ENCODE measurements at regions not wholly inside any gene's neighbourhood (a gene's known extent, or its start where the extent isn't known, plus 50 kb on each side); places are given as distances from the start of the nearest gene placed in this dataset.
"Not testable (repeated sequence)": the region's sequence is repeated elsewhere in the genome, so short reads cannot be mapped to it uniquely, and the experiment has no call there.

DNA sequence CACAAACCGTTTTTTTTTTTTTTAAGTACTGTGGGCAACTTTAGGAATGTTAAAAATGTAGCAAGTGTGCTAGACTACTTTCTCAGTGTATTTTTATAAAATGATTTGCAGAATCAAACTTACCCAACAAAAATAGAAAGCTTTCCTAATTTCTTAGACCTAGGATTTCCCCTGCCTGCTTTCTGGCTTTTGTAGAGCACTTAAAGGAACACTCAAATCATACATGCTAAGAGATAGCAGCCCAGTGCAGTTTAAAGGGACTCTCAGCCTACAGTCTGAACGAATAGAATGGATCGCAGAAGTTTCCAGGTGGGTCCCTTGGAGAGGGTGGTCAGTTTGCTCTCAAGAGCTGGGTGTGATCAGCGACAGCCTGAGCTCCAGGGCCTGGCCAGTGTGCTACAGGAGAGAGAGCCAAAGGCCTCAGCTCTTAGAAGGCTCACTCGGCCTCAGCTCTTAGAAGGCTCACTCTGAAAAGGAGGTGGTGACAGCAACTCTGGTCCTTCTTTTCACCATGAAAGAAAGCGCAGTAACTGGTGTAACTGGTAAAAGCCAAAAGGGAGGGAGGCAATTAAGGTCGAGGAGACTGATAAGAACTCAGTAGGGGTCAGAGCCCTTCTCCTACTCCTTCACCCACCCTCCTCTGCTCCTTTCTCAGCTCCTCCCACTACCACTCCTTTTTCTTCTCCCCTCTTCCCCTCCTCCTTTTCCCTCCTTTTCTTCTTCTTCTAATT, 142.4 kb downstream of the ZFP64 start:
- DNase-seq (ENCODE audit: low spot score): no peak

DNA sequence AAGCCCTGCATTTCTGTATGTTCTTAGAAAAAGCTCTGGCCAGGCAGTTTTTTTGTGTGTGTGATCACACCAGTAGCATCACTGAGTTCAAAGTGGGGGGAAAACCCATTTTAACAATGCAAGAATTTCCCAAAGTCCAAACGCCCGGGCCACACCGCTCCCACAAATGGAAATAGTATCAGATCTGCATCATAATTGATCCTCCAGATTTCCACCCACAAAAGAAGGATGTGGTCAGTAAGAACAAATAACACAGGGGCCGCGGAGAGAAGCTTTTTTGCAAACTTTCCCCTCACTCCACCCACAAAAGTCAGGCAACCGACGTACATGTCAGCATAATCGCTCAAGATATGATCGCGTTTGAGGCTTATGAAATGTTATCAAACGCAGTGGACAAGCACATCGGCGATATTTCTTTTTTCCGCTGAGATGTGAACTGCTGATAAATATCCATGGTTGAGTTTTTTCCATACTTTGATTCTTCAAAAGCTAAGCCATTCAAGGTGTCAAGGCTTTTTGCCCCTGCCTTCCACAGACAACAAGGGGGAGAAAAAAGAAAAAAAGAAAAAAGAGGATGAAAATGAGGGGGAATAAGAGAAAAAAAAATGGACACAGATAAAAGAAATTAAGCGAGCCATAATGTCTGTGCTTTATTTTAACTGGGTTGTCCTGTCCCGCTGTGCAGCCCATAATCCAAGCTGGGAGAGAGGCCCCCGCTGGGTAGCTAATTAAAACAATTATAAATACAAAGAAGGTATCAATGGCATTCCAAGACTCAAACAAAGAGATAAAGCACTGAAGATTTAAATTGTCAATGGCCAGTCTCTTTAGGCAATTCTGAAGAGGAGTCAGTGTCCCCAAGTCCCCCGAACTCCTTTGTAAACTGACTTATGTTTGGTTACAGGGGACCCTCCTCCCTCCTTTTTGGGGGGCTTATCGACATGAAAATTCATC, 143.5 kb downstream of the ZFP64 start:
- DNase-seq (ENCODE audit: low spot score): peak; percentile 14

DNA sequence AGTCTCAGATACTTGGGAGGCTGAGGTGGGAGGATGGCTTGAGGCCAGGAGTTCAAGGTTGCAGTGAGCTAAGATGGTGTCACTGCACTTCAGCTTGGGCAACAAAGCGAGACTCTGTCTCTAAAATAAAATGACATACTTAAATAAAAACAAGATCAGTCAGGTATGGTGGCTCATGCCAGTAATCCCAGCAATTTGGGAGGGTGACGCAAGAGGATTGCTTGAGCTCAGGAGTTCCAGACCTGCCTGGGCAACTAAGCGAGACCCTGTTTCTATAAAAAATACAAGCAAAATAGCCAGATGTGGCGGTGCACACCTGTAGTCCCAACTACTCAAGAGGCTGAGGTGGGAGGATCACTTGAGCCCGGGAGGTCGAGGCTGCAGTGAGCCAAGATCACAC, 149.6 kb downstream of the ZFP64 start:
- no peak for DNase-seq (ENCODE audit: low spot score)

DNA sequence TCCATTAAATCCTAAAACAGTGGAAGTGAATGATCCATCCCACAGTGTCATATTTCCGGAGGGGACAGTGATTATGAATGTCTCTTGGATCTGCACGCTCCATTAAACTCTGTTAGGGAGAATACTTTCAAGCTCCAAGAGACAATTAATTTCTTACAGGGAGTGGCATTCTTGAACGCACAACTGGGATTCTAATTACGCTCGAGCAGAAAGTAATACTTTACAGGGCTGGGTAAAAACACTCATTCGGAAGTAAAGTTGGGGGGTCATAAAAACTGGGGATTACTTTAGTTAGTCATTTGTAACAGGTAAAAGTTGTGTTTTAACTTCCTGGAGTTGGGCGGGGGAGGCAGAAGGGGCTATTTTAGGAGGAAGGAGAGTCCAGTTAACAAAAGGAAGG, 151.8 kb downstream of the ZFP64 start:
- no peak for DNase-seq (ENCODE audit: low spot score)

DNA sequence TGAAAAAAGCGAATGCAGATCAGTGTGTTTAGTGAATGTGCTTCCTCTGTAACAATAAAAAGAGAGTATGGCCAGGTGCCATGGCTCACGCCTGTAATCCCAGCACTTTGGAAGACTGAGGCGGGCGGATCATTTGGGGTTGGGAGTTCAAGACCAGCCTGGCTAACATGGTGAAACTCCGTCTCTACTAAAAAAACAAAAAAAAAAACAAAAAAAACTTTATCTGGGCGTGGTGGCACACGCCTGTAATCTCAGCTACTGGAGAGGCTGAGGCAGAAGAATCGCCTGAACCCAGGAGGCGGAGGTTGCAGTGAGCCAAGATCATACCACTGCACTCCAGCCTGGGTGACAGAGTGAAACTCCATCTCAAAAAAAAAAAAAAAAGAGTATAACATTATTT, 152.9 kb downstream of the ZFP64 start:
- DNase-seq (ENCODE audit: low spot score): not testable (repeated sequence)

DNA sequence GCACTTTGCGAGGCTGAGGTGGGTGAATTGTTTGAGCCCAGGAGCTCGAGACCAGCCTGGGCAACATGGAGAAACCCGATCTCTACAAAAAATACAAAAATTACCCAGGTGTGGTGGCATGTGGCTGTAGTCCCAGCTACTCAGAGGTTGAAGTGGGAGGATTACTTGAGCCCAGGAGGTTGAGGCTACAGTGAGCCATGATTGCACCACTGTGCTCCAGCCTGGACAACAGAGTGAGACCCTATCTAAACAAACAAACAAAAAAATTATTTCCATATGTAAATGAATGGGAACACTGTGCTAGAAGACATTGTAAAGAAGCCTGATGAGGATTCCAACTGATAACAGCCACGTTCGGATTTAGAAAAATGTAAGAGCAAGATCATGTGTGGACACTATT, 154.2 kb downstream of the ZFP64 start:
- DNase-seq (ENCODE audit: low spot score): no peak

DNA sequence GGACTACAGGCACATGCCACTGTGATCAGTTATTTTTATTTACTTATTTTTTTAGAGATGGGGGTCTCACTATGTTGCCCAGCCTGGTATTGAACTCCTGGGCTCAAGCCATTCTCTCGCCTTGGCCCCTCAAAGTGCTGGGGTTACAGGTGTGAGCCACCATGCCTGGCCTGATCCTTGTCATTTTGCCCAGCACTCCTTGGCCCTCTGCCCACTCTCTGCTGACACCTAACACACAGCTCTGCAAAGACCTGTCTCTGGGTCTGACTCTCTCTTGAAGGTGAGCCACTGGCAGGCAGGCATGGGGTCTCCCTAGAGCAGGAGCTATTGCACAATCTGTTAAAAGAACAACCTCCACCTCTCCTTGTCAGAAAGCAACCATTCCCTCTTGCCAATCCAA, 155.6 kb downstream of the ZFP64 start:
- no peak for DNase-seq (ENCODE audit: low spot score)

DNA sequence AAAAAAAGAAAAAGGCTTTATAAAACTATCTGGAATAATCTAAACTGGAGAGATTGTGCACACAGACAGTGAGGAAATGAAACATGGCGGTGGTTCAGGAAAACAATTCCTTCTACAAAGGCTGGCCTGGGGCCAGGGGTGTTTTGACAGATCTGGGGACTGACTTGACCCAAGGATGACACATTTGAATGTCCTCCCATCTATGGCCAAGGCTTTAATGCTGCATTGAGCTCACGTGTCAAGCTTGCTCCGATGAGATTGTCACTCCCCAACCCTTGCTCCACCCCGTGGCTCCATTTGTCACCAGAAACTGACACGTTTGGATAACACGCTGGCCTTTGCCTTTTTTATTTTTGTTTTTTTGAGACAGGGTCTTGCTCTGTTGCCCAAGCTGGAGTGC, 156.1 kb downstream of the ZFP64 start:
- DNase-seq (ENCODE audit: low spot score): no peak

DNA sequence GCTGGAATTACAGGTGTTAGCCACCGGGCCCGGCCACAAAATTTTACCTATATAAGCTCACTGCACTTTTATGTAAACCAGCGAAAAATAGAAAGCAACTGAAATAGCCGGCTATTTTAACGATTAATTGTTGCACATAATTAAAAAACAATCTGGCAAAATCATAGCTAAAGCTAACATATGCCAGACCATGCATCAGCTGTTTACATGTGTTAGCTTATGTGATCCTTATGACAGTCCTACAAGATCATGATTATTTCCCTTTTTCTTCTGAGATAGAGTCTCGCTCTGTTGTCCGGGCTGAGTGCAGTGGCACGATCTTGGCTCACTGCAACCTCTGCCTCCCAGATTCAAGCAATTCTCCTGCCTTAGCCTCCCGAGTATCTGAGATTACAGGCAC, 157.0 kb downstream of the ZFP64 start:
- DNase-seq (ENCODE audit: low spot score): no peak

DNA sequence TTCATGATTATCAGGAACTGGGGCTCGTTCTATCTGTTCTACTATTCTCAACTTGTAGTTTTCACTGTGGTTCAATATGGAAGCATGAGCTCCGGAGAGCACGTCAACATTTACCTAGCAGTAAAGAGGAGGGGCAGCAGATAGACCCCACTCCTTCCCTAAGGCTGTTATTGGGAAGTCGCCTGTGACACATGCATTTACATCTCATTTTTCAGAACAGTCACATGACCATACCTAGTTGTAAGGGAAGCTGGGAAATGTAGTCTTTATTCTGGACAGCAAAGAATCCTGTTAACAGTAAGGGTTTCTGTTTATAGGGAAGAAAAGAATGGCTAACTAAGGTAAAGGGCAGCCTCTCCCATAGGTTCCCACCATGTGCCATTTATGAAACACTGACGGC, 158.3 kb downstream of the ZFP64 start:
- no peak for DNase-seq (ENCODE audit: low spot score)

DNA sequence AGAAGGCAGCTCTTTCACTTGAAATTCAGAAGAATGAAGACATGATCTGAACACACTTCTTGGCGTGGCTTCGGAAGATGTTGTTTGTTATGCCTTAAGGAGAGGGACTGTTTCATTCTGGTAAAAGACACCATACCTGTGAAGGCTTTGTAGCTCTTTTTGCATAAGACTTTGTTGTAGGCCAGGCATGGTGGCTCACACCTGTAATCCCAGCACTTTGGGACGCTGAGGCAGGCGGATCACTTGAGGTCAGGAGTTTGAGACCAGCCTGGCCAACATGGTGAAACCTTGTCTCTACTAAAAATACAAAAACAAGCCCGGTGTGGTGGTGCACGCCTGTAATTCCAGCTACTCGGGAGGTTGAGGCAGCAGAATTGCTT, 159.3 kb downstream of the ZFP64 start:
- not testable (repeated sequence) for DNase-seq (ENCODE audit: low spot score)

DNA sequence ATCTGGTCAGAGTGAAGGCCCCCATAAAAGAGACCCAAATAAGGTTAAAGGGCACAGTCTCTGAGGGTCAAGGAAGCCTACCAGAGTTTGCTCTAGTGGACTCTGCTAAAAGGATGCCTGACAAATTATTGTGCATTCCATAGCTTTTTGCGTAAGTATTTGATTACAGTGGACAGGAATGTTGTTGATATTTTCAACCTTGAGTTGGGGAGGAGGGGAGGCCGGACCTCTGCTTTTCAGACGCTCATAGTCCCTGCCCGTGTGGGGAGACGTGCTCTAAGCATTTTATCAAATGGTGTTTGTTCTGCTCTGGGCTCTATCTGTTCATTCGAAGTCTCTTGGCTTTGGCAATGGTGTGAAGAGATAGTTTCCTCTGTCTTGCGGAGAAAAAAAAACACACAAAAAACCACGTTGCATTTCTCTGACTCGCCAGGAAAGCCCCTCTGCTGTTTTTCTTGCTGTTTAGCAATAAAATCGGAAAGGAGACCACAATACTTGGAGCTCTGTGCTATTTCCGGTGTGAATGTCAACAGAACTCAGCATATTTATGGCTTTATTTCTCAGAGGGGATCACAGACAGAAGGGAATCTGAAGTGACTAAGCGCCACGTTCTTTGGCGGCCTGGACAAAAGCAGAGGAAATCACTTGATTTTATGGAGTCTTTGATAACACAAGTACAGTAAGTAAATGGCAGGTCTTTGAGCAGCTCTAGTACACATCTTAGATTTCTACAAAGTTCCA, 159.8 kb downstream of the ZFP64 start:
- peak; percentile 49 for DNase-seq (ENCODE audit: low spot score)

DNA sequence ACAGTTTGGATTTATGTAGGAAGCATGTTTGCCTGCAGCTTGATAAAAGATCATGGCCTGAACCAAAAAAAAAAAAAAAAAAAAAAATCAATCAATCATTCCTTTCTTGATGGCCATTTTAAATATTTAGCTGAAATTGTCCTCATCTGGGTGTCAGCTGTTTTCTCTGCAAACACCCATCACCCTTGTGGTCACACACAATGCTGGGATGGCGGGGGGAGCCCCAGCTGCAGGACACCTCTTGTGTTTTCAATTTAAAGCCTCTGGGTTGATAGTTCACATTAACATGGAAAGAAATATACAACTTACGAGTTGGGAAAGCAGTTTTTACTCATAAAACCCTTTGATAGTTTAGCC, 160.4 kb downstream of the ZFP64 start:
- DNase-seq (ENCODE audit: low spot score): no peak

DNA sequence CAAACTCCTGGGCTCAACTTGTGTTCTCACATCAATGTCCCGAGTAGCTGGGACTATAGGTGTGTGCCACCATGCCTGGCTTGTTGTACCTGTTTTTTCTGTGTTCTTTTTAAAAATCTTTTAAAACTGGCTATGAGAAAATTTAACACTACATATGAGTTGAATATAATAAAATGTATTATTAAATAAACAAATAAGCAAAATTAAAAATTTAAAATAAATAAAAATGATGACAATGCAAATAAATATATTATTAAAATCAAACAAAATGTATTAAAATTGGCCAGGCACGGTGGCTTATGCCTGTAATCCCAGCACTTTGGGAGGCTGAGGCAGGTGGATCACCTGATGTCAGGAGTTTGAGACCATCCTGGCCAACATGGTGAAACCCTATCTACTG, 162.4 kb downstream of the ZFP64 start:
- not testable (repeated sequence) for DNase-seq (ENCODE audit: low spot score)

DNA sequence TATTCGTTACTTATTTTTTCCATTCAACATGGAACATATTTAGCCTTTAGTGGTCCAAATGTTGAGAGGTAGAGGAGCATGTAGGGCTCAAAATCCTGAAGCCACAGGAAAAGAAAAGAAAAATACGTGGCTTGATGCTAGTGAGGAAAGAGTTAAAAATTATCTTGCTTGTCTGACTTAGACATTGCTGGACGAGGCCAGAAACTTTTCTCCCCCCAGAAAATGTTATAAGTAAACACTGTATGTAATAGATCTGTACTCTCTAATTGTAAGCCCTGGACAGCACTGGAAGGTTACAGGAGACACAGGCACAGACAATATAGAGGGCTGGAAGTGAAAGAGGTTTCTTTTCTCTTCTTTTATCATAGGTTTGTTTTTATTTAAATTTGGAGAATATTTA, 165.6 kb downstream of the ZFP64 start:
- no peak for DNase-seq (ENCODE audit: low spot score)

DNA sequence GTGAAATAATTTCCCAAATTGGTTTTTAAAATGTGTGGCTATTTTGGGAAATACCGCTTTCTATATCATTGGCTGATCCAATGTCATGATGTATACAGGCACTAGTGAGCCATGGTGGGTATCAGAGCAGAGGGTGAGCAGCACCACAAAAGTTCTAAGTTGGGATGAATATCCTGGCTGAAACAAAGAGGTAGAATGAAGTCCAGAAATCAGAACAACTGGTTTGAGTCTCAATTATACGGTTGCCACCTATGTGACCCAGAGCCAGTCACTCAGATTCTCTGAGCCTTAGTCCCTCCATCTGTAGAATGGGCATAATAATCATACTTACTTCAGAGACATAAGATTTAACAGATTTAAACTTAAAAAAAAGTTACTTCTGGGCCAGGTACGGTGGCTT, 172.3 kb downstream of the ZFP64 start:
- DNase-seq (ENCODE audit: low spot score): no peak

DNA sequence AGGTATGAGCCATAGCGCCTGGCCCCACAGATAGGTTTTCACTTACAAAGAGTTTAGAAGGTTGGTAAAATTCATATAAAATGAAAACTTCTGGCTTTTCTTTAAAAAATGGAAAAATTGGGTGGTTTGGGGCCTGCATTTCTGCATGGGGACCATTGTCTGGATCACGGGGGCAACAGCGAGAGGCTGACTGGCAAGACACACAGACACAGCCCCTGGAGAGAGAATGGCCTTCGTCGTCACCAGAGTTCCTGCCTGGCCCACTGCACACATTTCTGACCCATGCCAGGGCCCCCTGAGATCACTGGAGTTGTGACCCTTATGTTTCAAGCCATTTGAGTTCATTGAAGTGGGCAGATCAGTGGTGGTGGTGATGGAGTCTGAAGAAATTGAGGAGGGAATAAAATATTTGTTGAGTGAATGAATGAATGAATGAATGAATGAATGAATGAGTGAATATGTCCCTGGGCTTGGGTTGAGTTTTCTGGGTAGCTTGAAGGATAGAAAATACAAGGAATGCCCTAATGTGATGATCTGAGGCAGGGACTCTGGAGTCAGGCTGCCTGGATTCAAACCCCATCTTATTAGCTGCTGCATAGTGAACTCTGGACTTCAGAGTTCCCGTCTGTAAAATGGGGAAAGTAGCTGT, 173.8 kb downstream of the ZFP64 start:
- DNase-seq (ENCODE audit: low spot score): no peak

DNA sequence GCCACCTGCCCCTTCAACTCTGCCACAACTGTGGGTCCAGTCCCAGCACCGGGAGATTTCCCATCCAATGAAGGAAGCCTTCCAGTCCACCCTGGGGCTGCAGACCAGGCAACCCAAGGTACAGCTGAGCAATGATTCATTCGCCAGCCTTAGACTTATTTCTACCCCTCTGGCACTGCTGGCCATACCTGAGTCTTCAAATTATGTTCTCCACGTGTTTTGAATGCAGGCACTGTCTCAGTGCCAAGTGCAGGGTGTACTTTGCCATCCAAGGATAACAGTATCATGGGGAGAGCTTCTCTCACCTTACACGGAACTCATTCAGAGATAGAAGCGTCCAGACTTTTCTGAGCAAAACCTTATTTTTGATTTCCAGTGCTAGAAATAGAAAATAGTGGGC, 175.6 kb downstream of the ZFP64 start:
- no peak for DNase-seq (ENCODE audit: low spot score)

DNA sequence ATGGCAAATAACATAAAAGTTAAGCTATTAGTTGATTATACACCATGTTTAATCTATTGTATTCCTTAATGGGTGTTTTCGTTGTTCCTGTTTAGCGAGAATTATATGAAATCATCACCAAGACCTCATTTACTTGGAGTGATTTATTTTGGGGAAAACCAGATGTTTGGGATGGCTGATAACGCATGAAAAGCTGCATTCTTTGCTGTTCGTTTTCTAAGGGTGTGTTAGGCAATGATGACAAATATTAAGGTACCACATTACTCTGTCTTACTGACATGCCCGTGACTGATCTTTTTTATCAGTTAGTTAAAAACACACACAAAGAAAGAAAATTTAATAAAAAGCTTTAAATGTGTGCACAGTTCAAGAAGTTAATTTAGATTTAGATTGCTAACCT, 176.4 kb downstream of the ZFP64 start:
- no peak for DNase-seq (ENCODE audit: low spot score)

DNA sequence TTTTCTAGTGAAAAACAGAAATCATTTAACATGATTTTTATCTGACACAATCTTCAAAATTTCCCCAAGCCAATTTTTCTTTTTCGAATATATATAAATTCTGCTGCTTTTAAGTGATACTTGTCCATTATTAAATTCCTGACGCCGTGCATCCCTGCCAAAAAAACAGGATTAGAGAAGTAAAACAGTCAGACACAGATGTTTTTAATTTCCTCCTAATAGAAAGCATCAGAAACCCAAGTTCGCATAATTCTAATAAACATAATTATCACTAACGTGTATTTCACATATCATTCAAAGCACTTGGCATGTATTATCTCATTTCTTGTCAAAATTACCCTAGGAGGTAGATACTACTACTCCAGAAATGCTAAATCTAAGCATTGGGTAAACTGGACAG, 179.5 kb downstream of the ZFP64 start:
- DNase-seq (ENCODE audit: low spot score): no peak

DNA sequence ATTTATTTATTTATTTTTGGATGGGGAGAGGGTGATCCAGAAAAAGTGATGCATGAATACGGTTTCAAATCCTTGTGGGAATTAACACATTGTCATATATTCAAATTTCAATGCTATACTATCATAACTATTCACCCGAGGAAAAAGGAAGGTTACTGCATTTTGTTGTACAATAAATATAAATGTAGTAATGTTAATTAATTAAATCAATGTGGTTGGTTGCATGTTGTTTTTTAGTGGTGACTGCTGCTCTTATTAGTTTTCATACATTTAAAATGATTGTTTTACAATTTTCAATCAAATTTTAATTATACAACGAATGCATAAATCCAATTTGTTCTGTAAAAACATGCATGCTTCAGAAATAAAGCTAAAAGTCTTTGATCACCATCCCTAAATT, 180.5 kb downstream of the ZFP64 start:
- DNase-seq (ENCODE audit: low spot score): no peak

DNA sequence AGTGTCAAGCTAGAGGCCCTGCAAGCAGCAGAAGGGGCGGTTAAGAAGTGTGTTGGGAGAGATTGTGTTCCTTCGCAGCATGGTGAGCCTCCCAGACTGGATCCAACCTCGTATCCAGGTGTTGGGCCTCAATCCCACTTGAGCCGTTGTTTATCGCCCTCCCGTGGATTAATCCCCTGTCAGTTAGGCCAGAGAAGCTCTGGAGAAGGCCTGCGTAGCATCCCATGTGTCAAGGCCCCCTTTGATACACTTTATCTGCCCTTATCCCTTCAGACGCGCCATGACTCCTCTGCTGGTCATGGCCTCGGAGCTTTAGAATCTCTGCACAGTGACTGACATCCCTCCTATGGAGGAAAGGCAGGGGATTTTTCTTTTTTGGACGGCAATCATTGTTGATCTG, 181.0 kb downstream of the ZFP64 start:
- no peak for DNase-seq (ENCODE audit: low spot score)

Measured in CD4-positive, alpha-beta T cell treated with Interleukin-2 at 100 ng/mL for 4 hours (primary cell).